ENCODE measurements at regions not wholly inside any gene's neighbourhood (a gene's known extent, or its start where the extent isn't known, plus 50 kb on each side); places are given as distances from the start of the nearest gene placed in this dataset.

DNA sequence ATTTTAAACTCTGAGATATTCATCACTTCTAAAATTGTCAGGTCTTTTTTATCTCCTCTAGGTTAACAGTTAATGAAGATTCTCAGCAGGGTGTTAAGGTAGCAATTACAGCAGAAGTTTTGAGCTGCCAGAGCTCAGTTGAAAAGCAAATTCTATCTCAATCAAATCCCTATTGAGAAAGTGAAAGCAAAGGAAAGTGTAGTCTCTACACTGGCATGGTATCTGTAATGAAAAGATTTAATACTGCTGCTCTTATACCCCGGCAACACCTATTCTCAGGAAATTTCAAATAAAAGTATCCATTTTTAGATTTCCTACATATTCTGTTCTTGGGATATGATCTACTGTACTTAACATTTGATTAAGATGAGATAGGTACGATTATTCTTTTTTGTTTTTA, 913.5 kb downstream of the MRPL39 start:
- no peak for DNase-seq (ENCODE audit: low read depth)
- in situ Hi-C loops (cut with HindIII; ENCODE audit: low pct_unique_long_range_greater_than_20kb, low sequenced_read_pairs) = no loop called here

DNA sequence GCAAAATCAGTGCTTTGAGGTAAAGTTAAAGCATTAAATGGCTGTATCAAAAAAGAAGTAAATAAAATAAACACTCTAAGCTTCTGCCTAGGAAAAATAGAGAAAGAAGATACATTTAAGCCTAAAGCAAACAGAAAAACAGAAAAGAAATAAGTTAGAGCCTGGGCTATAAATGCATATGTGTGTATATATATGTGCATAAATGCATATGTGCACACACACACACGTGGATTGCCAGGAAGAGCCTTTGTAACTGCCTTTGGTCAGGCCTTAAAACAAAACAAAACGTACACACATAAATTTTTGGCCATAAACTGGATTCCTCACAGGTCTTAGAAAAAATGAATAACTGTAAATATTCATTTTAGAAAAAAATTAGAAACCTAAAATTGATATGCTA, 925.8 kb downstream of the MRPL39 start:
- no peak for DNase-seq (ENCODE audit: low read depth)
- in situ Hi-C loops (cut with HindIII; ENCODE audit: low pct_unique_long_range_greater_than_20kb, low sequenced_read_pairs) = no loop called here

DNA sequence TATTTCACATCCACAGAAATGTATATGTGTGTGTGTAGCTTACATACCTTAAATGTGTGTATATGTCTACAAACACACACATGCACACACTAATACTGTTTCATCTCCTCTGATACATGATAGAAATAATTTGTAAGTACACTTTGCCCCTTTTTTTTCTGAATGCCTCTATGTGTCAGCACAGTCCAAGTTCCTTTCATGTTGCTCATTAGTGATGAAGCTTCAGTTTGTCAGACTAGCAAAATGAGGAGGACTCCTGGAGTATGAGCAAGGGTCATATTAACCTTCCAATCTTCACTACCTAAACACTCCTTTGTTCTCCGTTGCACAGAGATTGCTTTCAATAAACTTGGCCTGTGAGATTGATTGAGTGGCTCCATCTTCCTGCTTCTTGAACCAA, 935.4 kb downstream of the MRPL39 start:
- DNase-seq (ENCODE audit: low read depth) = no peak
- in situ Hi-C loops (cut with HindIII; ENCODE audit: low pct_unique_long_range_greater_than_20kb, low sequenced_read_pairs) = no loop called here

DNA sequence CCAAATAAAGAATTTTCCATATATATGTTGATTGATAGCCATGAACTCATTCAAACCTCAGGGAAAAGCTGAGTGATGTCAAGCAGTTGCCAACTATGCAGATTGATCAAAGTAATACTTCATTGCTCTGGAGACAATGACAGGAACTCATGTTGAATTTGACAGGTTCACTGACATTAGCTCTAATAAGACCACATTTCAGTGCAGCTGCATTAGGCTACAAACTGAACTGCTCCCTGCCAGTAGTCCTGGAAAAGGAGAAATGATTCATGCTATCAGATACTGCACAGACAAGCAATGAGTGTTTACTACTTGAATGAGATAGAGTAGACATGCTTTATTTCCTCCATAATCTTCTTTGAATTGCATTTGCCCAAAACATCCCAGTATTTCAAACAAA, 948.4 kb downstream of the MRPL39 start:
- no peak for DNase-seq (ENCODE audit: low read depth)
- in situ Hi-C loops (cut with HindIII; ENCODE audit: low pct_unique_long_range_greater_than_20kb, low sequenced_read_pairs) = no loop called here

DNA sequence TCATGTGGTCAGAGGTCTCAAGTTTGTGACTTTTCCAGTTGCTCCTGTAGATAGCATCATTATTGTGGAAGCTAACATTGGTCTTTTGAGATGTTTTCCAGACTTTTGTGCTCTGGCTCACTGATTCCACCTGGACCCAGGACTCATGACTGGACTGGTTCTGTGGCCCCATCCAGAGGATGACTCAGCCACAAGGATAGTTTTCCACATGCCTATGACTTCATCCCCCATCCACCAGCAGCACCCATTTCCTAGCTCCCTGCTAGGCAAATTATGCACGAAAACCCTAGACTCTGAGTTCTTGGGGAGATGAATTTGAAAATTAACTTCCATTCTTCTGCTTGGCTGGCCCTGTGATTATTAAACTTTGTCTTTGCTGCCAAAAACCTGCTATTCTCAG, 949.3 kb downstream of the MRPL39 start:
- in situ Hi-C loops (cut with HindIII; ENCODE audit: low pct_unique_long_range_greater_than_20kb, low sequenced_read_pairs) = no loop called here
- peak; percentile 36 for DNase-seq (ENCODE audit: low read depth)

DNA sequence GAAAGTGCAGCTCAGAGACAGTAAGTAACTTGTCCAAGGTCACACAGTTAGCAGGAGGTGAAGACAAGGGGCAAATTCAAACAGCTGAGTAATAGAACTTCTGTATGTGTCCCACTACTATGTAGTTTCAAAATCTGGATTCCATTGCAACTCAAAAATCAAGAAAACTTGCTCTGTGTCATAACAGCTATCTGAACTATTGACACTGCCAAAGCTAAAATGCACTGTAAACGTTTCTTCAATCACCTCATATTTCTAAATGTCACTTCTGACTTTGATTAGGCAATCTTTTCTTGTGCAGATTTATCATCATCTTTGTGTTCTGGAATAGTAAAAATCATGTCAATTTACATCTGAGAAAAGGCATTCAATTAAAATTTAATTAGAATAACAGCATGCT, 957.6 kb downstream of the MRPL39 start:
- in situ Hi-C loops (cut with HindIII; ENCODE audit: low pct_unique_long_range_greater_than_20kb, low sequenced_read_pairs) = no loop called here

DNA sequence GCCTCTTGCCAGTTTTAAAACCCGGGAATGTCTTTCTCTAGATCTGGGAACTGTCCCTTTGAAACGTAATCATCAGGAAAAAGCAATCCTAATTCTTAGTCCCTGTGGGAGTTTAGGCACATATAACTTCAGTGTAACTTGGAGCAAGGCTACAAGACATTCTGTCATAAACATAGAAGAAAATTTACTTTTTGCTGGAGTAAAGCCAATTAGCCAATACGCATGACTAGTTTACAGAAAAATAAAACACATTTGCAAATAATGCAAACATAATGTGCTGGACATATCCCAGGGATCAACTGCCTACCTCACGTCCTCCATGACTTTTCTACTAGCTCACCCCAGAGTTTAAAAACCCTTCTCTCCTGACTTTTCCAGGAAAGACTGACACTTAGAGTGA, 970.6 kb downstream of the MRPL39 start:
- no peak for DNase-seq (ENCODE audit: low read depth)
- in situ Hi-C loops (cut with HindIII; ENCODE audit: low pct_unique_long_range_greater_than_20kb, low sequenced_read_pairs) = no loop called here

More for the DNA sequence above, 957.6 kb downstream of the MRPL39 start:
- no peak for DNase-seq (ENCODE audit: low read depth)

DNA sequence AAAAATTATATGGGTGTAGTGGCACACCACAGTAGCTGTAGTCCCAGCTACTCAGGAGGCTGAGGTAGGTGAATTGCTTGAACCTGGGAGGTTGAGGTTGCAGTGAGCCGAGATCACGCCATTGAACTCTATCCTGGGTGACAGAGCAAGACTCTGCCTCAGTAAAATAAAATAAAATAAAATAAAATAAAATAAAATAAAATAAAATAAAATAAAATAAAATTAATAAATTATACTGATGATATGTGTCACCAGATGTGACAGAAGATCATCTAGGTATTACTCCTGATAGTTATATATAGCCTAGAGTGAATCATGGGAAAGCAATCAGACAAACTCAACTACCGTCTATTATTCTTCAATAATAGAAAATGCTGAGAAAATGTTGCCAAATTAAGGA, 972.5 kb downstream of the MRPL39 start:
- in situ Hi-C loops (cut with HindIII; ENCODE audit: low pct_unique_long_range_greater_than_20kb, low sequenced_read_pairs) = no loop called here
- no peak for DNase-seq (ENCODE audit: low read depth)

DNA sequence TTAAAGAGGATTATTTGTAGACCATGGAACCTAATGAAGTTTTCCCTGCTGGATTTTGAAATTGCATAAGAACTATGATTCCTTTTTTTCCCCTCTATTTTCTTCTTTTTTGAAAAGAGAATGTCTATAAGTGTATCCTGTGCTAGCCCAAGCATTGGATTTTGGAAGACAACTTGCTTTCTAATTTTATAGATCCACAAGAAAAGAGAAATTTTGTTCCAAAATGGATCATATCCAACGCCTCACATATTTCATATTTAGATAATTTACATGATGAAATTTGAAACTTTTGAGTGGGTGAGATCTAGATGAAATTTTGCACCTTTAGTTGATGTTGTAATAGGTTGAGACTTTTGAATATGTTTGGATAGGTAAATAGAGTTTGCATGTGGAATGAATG, 978.7 kb downstream of the MRPL39 start:
- in situ Hi-C loops (cut with HindIII; ENCODE audit: low pct_unique_long_range_greater_than_20kb, low sequenced_read_pairs) = no loop called here
- no peak for DNase-seq (ENCODE audit: low read depth)

DNA sequence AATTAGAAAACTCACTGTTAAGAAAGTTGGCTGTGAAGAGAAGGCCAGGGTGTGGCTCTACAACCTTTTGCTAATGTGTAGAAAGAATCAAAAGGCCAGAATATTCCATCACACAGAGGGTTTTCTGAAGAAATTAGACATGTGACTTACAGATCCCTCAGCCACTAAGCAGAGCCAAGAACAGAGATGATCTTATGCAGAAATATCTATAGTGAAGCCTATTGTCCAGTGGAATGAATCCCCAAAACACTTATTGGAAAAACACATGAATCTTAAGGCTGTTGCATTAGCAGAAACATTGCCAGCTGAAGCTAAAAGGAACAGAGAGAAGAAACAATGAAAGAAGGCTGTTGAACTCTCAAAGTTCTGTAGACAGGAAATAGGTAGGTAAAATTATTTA, 979.2 kb downstream of the MRPL39 start:
- in situ Hi-C loops (cut with HindIII; ENCODE audit: low pct_unique_long_range_greater_than_20kb, low sequenced_read_pairs) = no loop called here
- no peak for DNase-seq (ENCODE audit: low read depth)

DNA sequence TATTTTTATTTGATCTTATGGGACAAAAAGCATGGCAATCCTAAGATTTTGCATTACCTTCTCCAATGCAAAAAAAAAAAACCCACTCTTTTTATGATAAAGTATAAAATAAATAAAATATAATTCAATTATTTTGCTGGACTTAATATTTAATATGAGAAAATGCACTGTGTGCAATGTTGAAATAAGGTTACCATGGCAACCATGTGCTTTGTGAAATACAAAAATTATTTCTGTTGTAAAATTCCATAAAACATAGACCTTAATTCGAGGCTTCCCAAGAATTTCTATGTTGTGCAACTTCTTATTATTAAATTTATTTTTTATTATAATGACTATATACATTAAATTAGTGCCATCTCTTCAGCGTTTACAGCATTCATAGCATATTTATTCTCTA, 989.5 kb downstream of the MRPL39 start:
- in situ Hi-C loops (cut with HindIII; ENCODE audit: low pct_unique_long_range_greater_than_20kb, low sequenced_read_pairs) = no loop called here
- no peak for DNase-seq (ENCODE audit: low read depth)

DNA sequence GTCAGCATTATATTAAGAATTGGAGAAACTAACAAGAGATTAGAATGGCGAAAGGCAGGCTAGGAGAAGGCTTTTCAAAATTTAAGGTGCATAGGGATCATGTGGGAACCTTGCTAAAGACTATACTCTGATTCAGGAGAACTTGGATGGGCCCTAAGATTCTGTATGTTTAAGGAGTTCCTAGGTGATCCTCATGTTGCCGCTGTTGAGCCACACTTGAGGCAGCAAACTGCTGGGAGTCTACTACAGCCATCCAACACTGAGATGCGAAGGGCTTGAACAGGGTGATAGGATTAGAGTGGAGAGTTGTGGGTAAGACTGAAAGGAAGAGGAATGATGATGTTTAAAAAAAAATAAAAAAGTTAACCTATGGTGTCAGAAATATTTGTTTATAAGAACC, 1013.2 kb downstream of the MRPL39 start:
- in situ Hi-C loops (cut with HindIII; ENCODE audit: low pct_unique_long_range_greater_than_20kb, low sequenced_read_pairs) = no loop called here

DNA sequence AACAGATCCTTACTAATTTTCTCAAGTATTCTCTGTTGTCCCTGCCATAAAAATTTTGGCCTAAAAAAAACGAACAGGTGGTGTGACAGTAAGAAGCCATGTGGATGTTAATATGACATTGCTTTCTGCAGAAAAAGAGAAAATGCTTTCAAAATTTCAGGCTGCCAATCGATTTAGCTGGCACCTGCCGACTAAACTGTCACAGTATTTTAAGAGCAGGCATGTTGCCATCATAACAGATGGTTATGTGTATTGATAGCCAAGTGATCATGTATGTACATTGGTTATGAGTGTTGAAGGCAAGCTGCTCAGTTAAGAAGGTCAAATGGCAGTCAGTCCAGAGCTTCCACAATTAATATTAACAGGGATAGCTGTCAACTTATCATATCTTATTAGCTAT, 1017.0 kb downstream of the MRPL39 start:
- in situ Hi-C loops (cut with HindIII; ENCODE audit: low pct_unique_long_range_greater_than_20kb, low sequenced_read_pairs) = no loop called here
- DNase-seq (ENCODE audit: low read depth) = no peak

More for the DNA sequence above, 1013.2 kb downstream of the MRPL39 start:
- DNase-seq (ENCODE audit: low read depth) = no peak

DNA sequence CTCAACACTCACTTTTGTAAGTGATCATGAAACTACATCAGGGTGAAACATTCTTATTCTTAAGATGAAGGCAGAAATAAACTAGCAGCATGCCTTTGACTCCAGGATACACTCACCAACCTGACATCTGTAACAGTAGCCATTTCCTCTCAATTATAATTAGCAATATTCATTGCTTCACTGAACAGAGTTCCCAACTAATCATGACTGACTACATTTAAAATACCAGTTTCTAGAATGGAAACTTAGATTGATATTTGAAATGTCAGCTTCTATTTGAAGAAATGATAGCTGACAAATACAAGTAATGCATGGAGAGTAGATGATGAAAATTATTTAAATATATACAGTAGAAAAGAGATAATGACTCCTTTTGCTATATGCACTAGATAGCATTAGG, 1023.8 kb downstream of the MRPL39 start:
- no peak for DNase-seq (ENCODE audit: low read depth)
- in situ Hi-C loops (cut with HindIII; ENCODE audit: low pct_unique_long_range_greater_than_20kb, low sequenced_read_pairs) = no loop called here

DNA sequence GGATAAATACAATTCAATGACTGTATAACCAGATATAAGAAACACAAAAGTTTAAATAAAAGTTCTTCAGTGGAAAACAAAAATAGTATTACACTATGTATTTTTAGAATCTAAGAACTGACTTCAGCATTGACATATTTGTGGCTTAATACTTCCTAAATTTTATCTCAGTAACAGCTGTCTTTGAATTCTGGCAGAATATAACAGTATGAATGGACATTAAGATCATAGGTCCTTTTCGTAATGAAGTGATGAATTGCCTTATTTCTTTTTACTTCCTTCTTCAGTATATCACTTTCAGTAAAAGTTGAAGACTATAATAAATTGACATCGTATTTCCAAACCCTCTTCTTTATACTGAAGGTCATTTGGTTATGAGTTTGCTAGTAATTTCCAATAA, 1030.0 kb downstream of the MRPL39 start:
- DNase-seq (ENCODE audit: low read depth) = no peak
- in situ Hi-C loops (cut with HindIII; ENCODE audit: low pct_unique_long_range_greater_than_20kb, low sequenced_read_pairs) = no loop called here

DNA sequence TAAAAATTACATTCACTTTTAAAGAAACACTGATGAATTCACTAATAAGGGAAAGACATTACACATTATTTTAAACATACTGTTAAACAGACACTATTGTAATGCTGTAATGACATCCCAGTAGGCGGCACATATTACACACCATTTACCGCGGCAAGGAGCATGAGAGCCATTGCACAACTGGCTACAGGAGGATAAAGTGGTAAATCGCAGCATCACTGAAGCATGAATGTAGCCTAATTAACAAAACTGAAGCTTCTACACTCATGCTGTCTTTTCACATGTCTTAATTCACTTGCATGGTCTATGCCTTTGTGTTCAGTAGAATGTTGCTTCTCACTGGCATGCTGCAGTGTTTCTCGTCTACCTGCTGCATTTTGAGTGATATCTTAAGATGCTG, 1046.0 kb downstream of the MRPL39 start:
- in situ Hi-C loops (cut with HindIII; ENCODE audit: low pct_unique_long_range_greater_than_20kb, low sequenced_read_pairs) = no loop called here
- no peak for DNase-seq (ENCODE audit: low read depth)

DNA sequence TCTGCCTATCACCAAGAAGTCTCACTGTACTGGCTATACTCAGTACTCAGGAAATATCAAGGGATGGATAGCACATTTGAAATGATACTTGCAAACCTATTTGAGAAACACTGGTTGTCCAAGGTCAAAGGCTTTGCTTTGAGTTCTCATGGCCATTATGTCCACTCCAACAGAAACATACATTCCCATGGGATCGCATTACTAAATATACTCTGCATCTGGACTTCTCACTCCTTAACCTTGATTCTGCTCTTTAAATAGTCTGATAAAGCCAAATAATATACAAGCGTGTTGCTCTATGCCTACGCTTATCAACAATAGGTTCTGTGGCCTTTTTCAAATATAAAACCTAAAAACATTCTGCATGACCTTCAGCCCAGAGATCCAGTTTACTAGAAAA, 1054.8 kb downstream of the MRPL39 start:
- no peak for DNase-seq (ENCODE audit: low read depth)
- in situ Hi-C loops (cut with HindIII; ENCODE audit: low pct_unique_long_range_greater_than_20kb, low sequenced_read_pairs) = no loop called here

DNA sequence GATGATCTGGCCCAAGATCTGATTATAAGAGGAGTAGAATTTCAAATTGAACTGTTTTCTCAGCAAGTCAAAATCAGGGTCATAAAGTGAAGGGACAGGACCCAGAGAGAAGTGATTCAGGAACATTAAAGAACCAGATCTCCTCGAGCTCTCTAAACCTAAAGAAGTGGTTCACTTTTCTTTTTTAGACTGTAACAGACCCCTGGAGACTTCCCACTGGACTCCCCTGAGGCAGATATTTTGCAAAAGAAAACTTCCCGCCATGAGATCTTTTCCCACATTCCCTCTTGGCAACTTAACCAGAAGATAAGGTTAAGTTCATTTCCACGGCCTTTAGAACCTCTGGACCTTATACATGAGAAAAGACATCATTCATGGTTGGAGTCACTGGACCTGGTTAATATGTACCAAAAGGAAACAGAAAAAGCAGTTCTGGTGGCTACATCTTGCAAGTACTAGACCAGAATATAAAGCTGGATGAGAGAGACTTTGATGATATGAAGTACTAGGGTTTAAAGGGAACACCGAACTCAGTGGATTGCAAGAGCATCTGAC, 1061.4 kb downstream of the MRPL39 start:
- DNase-seq (ENCODE audit: low read depth) = peak; percentile 2
- in situ Hi-C loops (cut with HindIII; ENCODE audit: low pct_unique_long_range_greater_than_20kb, low sequenced_read_pairs) = no loop called here

DNA sequence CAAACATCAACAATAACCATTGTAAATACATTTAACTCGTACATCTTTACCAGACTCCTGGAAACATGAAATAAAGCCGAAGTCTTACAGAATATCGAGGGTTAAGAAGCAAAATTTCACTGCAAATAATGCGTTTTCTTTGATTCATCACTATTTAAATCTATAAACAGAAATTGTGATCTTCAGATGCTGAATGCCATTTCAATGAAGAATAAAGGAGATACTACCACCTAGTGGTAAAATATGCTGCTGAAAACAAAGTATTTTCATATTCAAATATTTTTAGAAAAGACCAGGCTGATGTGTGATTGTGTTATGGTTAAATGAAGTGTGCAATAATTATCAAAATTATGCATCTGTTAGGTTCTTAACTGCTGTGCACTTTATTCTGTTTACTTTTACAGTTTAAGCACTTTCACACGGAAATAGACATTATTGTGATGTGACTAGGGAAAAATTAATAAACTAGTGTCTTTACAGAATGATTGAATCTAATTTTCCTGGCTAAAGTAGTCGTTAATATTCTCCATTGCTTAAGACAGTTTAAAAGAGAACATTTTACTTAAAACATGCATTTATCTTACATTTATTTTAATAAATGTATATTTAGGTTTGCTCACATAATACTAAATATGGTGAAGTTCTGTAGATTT, 1093.1 kb downstream of the MRPL39 start:
- DNase-seq (ENCODE audit: low read depth) = peak; percentile 4
- in situ Hi-C loops (cut with HindIII; ENCODE audit: low pct_unique_long_range_greater_than_20kb, low sequenced_read_pairs) = no loop called here

DNA sequence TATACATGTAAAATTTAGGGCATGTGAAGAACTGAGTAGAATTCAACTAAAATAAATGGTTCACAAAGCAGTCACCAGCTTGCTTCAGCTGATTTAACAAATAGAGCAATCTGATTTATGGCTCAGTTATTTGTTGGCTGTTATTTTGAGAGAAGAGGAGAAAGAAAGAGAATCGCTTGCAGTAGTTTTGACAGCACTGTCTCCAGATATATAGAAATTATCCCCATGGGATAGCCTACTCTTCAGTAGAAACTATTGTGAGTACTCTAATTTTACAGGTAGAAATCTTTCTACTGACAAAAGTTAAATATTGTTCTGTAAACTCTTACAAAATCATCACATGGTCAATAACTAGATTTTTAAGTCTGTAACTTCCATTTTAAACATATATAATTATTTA, 1098.2 kb downstream of the MRPL39 start:
- DNase-seq (ENCODE audit: low read depth) = no peak
- in situ Hi-C loops (cut with HindIII; ENCODE audit: low pct_unique_long_range_greater_than_20kb, low sequenced_read_pairs) = no loop called here
